GM12878 (cell line): ENCODE measurements at regions not wholly inside any gene's neighbourhood (a gene's known extent, or its start where the extent isn't known, plus 50 kb on each side); places are given as distances from the start of the nearest gene placed in this dataset.

Experiments
- ATAC-seq: fragments of 200-7000 bp; cut with Tn5 transposase; 3 replicates; pipeline ENCODE4 v1.9.1; 2020; ENCODE audit warnings: mild to moderate bottlenecking, moderate library complexity
- BruUV-seq: library from RNA; stranded (reverse); fragments of 400-500 nt; replicated peaks from 2 replicates; lab custom pipeline; 2021; lab: Mats Ljungman, UMichigan
- CTCF ChIA-PET: fragments of 300-600 bp; sonication (Branson Sonifier 250); formaldehyde crosslinking; extraction: SDS; loops from one replicate; lab custom pipeline; 2021; ENCODE audit warnings: inconsistent platforms; lab: Yijun Ruan, JAX
- POLR2A ChIA-PET: fragments of 350-600 bp; formaldehyde crosslinking; extraction: SDS; loops from one replicate; lab custom pipeline; 2021; ENCODE audit warnings: inconsistent platforms; lab: Charles Lee
- RAD21 ChIA-PET: fragments of 300-600 bp; sonication (Branson Sonifier 250); formaldehyde crosslinking; loops from one replicate; lab custom pipeline; 2023; ENCODE audit warnings: antibody characterized with exemption; ENCODE audit not compliant: unreplicated experiment; lab: Charles Lee
- SMC1A ChIA-PET: fragments of 300-600 bp; sonication (Branson Sonifier 250); formaldehyde crosslinking; loops from one replicate; lab custom pipeline; 2023; ENCODE audit not compliant: unreplicated experiment, uncharacterized antibody; lab: Charles Lee
- DNase-seq: peaks from one replicate; pipeline ENCODE4 v3.0.0-alpha.2; 2011; ENCODE audit warnings: low read depth, low spot score
- FAIRE-seq: peaks from 3 replicates; lab custom pipeline; 2011; peaks lifted over from hg19 to GRCh38; lab: Jason Lieb, UNC
- H2AFZ ChIP-seq: 2 replicates; pipeline ENCODE4 v1.6.0; 2011; ENCODE audit warnings: low read depth, low read length, control low read depth; ENCODE audit not compliant: control insufficient read depth
- H3K27ac ChIP-seq: 2 replicates; pipeline ENCODE4 v1.5.1; 2011; ENCODE audit warnings: control low read depth; ENCODE audit not compliant: control insufficient read depth, insufficient read depth
- H3K27me3 ChIP-seq, 2 experiments: replicated peaks in 1 of 2; 2 replicates each; pipeline versions ENCODE4 v1.6.0 to v1.6.1; 2011; ENCODE audit warnings: low read length in 1 of 2; ENCODE audit not compliant: control insufficient read depth in 2 of 2, insufficient read depth in 2 of 2
- H3K36me3 ChIP-seq, 2 experiments: 2 replicates each; pipeline ENCODE4 v1.5.1; 2011; ENCODE audit warnings: low read length in 1 of 2; ENCODE audit not compliant: control insufficient read depth in 2 of 2, insufficient read depth in 2 of 2
- H3K4me1 ChIP-seq: 2 replicates; pipeline ENCODE4 v1.6.1; 2011; ENCODE audit warnings: mild to moderate bottlenecking, low read length, moderate library complexity, mixed read lengths; ENCODE audit not compliant: control insufficient read depth, insufficient read depth
- H3K4me2 ChIP-seq: 2 replicates; pipeline ENCODE4 v1.6.0; 2011; ENCODE audit warnings: control low read depth; ENCODE audit not compliant: control insufficient read depth, insufficient read depth
- H3K4me3 ChIP-seq: fragments of 200-600 bp; sonication (generic); 2 replicates; pipeline ENCODE4 v1.5.1; 2016
- H3K79me2 ChIP-seq: 2 replicates; pipeline ENCODE4 v1.6.0; 2011; ENCODE audit warnings: low read length; ENCODE audit not compliant: control insufficient read depth, insufficient read depth
- H3K9ac ChIP-seq: 2 replicates; pipeline ENCODE4 v1.8.0; 2011; ENCODE audit warnings: low read length, control low read depth, mixed read lengths; ENCODE audit not compliant: control insufficient read depth, insufficient read depth
- H3K9me3 ChIP-seq: replicated peaks from 3 replicates; pipeline ENCODE4 v1.5.1; 2011; ENCODE audit warnings: mild to moderate bottlenecking, low read length; ENCODE audit not compliant: control insufficient read depth, insufficient read depth
- H4K20me1 ChIP-seq: 2 replicates; pipeline ENCODE4 v1.6.0; 2011; ENCODE audit not compliant: control insufficient read depth, insufficient read depth
- ATF7 ChIP-seq: fragments of 450-650 bp; IDR thresholded peaks from 2 replicates; pipeline ENCODE4 v1.6.1; 2016; ENCODE audit warnings: low read depth, mild to moderate bottlenecking
- CBX3 ChIP-seq: fragments of 200-600 bp; sonication (generic); IDR thresholded peaks from 2 replicates; pipeline ENCODE4 v1.6.1; 2016; ENCODE audit warnings: low read depth, borderline replicate concordance
- HCFC1 ChIP-seq: fragments of 150-350 bp; IDR thresholded peaks from 2 replicates; pipeline ENCODE4 v1.6.1; 2014; ENCODE audit warnings: low read length
- LARP7 ChIP-seq: fragments of 450-650 bp; IDR thresholded peaks from 2 replicates; pipeline ENCODE4 v1.6.1; 2017; ENCODE audit warnings: mild to moderate bottlenecking
- MLLT1 ChIP-seq: fragments of 450-650 bp; IDR thresholded peaks from 2 replicates; pipeline ENCODE4 v1.6.1; 2016; ENCODE audit warnings: mild to moderate bottlenecking
- NFXL1 ChIP-seq: fragments of 450-650 bp; IDR thresholded peaks from 2 replicates; pipeline ENCODE4 v1.6.1; 2017; ENCODE audit warnings: antibody characterized with exemption, mild to moderate bottlenecking, borderline replicate concordance
- RBBP5 ChIP-seq: fragments of 200-600 bp; sonication (generic); conservative IDR thresholded peaks from 2 replicates; pipeline ENCODE4 v1.6.1; 2016
- RFX5 ChIP-seq: IDR thresholded peaks from 2 replicates; pipeline ENCODE4 v1.6.1; 2011; ENCODE audit warnings: low read depth, low read length, improper control_type of control experiment
- SMAD5 ChIP-seq: IDR thresholded peaks from 2 replicates; pipeline ENCODE4 v1.6.1; 2016; ENCODE audit warnings: antibody characterized with exemption, low read depth
- TCF3 ChIP-seq: IDR thresholded peaks from 2 replicates; pipeline ENCODE4 v1.6.1; 2012; ENCODE audit warnings: low read depth, mild to moderate bottlenecking, low read length, borderline replicate concordance; ENCODE audit not compliant: insufficient read depth
- ZBTB4 ChIP-seq: fragments of 450-650 bp; formaldehyde crosslinking; IDR thresholded peaks from 2 replicates; pipeline ENCODE4 v1.4.0; 2022; ENCODE audit warnings: mild to moderate bottlenecking, moderate library complexity
- ZNF384 ChIP-seq: IDR thresholded peaks from 2 replicates; pipeline ENCODE4 v1.6.1; 2012; ENCODE audit warnings: low read depth, mild to moderate bottlenecking, low read length, improper control_type of control experiment, borderline replicate concordance
- WGBS: methylation state at CpG from one replicate; pipeline ENCODE4 v1.1.6; 2016; ENCODE audit warnings: low lambda C conversion rate; ENCODE audit not compliant: insufficient replicate concordance, insufficient coverage; ENCODE audit errors: missing lambda C conversion rate; 5-methylcytosine and 5-hydroxymethylcytosine counted together
- in situ Hi-C: fragments of 300-500 bp; cut with MboI; formaldehyde crosslinking; loops from 9 replicates; pipeline ENCODE4 v1.14.3; 2018; ENCODE audit warnings: mixed read lengths
- intact Hi-C: fragments of 100-400 bp; cut with micrococcal nuclease; formaldehyde crosslinking; loops from one replicate; pipeline ENCODE4 v1.14.2; 2022; ENCODE audit not compliant: unreplicated experiment

- H3K4me1 ChIP-seq = no peaks in the 10 kb centered on the region
- FAIRE-seq (no peak), ATAC-seq (no peak), DNase-seq (no peak)
- in situ Hi-C loops = no loop called here
- H2AFZ ChIP-seq = no peak overlapping the region
- 26% methylated on average over 2 of the region's 2 CpGs for WGBS
- H4K20me1 ChIP-seq = no peaks in the 10 kb centered on the region
- POLR2A ChIA-PET = interaction anchor here (0.6 to 1.0 kb wide), 2 partner anchors 58 to 87 kb away, joined by 3 to 4 read pairs; no protein-coding TSS in a partner anchor
- H3K4me3 ChIP-seq = no peak overlapping the region
- H3K79me2 ChIP-seq = no peaks in the 10 kb centered on the region
- TF ChIP-seq SMAD5 = no peak
- TF ChIP-seq RFX5 = no peak
- TF ChIP-seq TCF3 = no peak
- TF ChIP-seq LARP7 = no peak
- TF ChIP-seq CBX3 = no peak
- TF ChIP-seq NFXL1 = no peak
- no peak for TF ChIP-seq MLLT1
- TF ChIP-seq HCFC1 = no peak
- TF ChIP-seq ZBTB4 (CRISPR knock-in tag) = no peak
- TF ChIP-seq ZNF384 = no peak
- no peak for TF ChIP-seq RBBP5
- no peak for TF ChIP-seq ATF7
- H3K36me3 ChIP-seq = no peaks in the 10 kb centered on the region
- no peak overlapping the region for H3K9ac ChIP-seq
- intact Hi-C loops = loop anchor here (5.0 to 10.0 kb wide), 4 partner anchors 49 to 108 kb away; no protein-coding TSS in a partner anchor
- SMC1A ChIA-PET = interaction anchor here (0.7 to 1.6 kb wide), 10 partner anchors 10 to 88 kb away, joined by 3 to 5 read pairs (median 3); no protein-coding TSS in a partner anchor
- H3K4me2 ChIP-seq = no peak overlapping the region
- RAD21 ChIA-PET = interaction anchor here (1.8 kb wide), 1 partner anchor 88 kb away, joined by 6 read pairs; no protein-coding TSS in a partner anchor
- no peaks in the 10 kb centered on the region for H3K27me3 ChIP-seq
- H3K27ac ChIP-seq = no peak overlapping the region
- BruUV-seq = no TSS peak
- CTCF ChIA-PET = interaction anchor here (1.8 kb wide), 1 partner anchor 13 kb away, joined by 4 read pairs; no protein-coding TSS in a partner anchor
- H3K9me3 ChIP-seq = no peaks in the 10 kb centered on the region; the same call in 1 of the 3 replicates
These were observed 127.1 kb downstream of the KCNJ2 start for GRCh38 chr17:70296456-70296855.
